ENCODE measurements at regions not wholly inside any gene's neighbourhood (a gene's known extent, or its start where the extent isn't known, plus 50 kb on each side); places are given as distances from the start of the nearest gene placed in this dataset.

- TF ChIP-seq CTCF (IDR thresholded peaks at IDR 0.05): no peak
- TF ChIP-seq POLR2A (IDR thresholded peaks at IDR 0.05): no peak
These were observed 337.6 kb downstream of the NNT start for GRCh38 chr5:43940562-43940961.

Data from testis (tissue), 2 donors.